GM12874 (cell line): ENCODE measurements at regions not wholly inside any gene's neighbourhood (a gene's known extent, or its start where the extent isn't known, plus 50 kb on each side); places are given as distances from the start of the nearest gene placed in this dataset.

Experiments
- CTCF ChIP-seq: IDR thresholded peaks from 2 replicates; pipeline ENCODE4 v1.5.1; 2011; ENCODE audit warnings: low read depth, mild to moderate bottlenecking, control low read depth, low read length, moderate library complexity; ENCODE audit not compliant: insufficient read depth

DNA sequence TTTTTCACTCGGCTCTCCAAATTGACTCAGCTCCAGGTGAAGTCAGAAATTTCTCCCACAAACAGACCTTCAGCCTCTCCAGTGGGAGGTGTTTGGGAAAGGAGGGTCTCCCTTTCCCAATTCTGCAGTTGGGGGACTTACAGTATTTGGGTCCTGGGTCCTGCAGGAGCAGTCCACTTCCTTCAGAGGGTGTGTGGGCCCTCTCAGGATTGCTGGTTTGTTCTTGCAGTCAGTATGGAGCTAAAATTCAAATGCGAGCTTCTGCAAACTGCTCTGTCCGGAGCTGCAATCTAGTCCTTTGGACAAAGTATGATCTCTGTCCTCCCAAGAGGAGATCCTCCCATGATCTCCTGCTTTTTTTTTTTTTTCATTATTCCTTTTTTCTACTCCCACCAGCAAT is 87.9 kb upstream of the MSTN start:
- TF ChIP-seq CTCF: no peak

DNA sequence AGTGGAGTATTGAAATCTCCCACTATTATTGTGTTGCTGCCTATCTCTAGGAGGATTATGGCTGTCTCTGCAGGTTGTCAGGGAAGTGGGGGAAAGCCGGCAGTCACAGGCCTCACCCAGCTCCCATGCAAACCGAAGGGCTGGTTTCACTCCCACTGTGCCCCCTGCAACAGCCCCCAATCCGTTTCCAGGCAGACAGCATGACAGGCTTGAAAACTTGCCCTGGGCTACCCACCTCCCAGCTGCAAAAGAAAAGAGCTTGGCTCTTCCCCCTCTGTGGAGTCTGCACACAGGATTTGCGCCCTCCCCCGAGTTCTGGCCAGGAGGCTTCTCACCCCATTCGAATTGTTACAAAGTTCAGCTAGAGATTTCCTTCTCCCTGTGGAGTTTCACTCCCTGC is 87.4 kb upstream of the MSTN start:
- TF ChIP-seq CTCF: no peak

DNA sequence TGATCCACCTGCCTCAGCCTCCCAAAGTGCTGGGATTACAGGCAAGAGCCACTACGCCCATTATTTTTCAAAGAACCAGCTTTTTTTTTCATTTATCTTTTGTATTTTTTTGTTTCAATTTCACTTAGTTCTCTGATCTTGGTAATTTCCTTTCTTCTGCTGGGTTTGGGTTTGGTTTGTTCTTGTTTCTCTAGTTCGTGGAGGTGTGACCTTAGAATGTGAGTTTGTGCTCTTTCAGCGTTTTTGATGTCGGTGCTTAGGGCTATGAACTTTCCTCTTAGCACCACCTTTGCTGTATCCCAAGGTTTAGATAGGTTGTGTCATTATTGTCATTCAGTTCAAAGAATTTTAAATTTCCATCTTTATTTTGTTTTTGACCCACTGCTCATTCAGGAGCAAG is 86.7 kb upstream of the MSTN start:
- no peak for TF ChIP-seq CTCF

GRCh38 chr2:190139371-190139770 is 76.8 kb upstream of the MSTN start:
- TF ChIP-seq CTCF: no peak

GRCh38 chr2:190138032-190138431 is 75.5 kb upstream of the MSTN start:
- TF ChIP-seq CTCF: no peak

- no peak for TF ChIP-seq CTCF
Measured at GRCh38 chr2:190137561-190137960, 75.0 kb upstream of the MSTN start.

DNA sequence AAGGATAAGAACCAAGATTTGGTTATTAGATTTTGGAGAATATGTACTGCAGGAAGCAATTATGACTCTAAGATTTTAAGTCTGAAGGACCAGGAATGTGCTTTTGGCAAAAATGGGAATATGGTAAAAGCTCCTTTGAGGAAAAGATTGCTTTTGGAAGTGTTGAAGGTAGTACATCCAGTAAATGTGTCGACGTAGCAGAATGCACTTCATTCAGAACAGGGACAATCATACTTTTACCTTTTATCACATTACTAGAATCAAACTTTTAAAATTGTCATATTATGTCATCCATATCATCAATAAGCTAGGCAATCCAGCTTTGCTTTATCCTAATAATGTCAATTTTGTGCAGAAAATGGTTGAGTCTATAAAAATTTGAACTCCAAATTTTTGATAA is 74.3 kb upstream of the MSTN start:
- no peak for TF ChIP-seq CTCF

GRCh38 chr2:190136259-190136658 is 73.7 kb upstream of the MSTN start:
- TF ChIP-seq CTCF: no peak
